ENCODE measurements at regions not wholly inside any gene's neighbourhood (a gene's known extent, or its start where the extent isn't known, plus 50 kb on each side); places are given as distances from the start of the nearest gene placed in this dataset.

DNA sequence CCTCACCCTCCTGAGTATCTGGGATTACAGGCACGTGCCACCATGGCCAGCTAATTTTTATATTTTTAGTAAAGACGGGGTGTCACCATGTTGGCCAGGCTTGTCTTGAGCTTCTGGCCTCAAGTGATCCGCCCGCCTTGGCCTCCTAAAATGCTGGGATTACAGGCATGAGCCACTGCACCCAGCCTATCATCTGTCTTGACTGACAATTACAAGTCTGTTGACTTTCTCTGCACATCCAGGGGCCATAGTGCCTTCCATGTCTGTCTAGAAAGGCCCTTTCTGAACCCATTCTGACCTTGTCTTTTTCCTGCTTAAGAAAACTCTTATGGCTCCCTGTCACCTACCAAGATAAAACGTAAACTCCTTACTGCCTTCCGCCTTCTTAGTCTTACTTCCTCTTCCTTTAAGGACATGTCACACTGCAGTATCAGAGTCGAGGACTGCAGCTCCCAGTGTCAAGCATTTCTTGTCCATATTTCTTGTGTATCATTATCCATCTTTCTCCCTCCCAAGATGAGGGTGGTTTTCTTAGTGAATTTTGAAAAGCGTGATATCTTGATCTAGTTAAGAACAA lies 49.9 kb upstream of the SHB start:
- no peak for DNase-seq

Data from KG1 (cell line).